ENCODE measurements at regions not wholly inside any gene's neighbourhood (a gene's known extent, or its start where the extent isn't known, plus 50 kb on each side); places are given as distances from the start of the nearest gene placed in this dataset.

GRCh38 chr9:29214154-29214689 is 1640.9 kb upstream of the C9orf72 start:
- TF ChIP-seq YY1 (IDR thresholded peaks at IDR 0.05; ENCODE audit: insufficient read depth, insufficient read length) (peak; percentile 58), ZNF274 (IDR thresholded peaks at IDR 0.05; ENCODE audit: low read depth, low read length) (no peak)

Data from NT2/D1 (cell line).